HCT116 (cell line): ENCODE measurements at regions not wholly inside any gene's neighbourhood (a gene's known extent, or its start where the extent isn't known, plus 50 kb on each side); places are given as distances from the start of the nearest gene placed in this dataset.

Experiments
- ATAC-seq: fragments of 200-7000 bp; cut with Tn5 transposase; 2 replicates; pipeline ENCODE4 v1.9.1; 2020; ENCODE audit warnings: mild to moderate bottlenecking, moderate library complexity
- BruUV-seq: library from RNA; stranded (reverse); fragments of 400-500 nt; replicated peaks from 2 replicates; lab custom pipeline; 2021; lab: Mats Ljungman, UMichigan
- CTCF ChIA-PET: fragments of 300-600 bp; sonication (Branson Sonifier 250); formaldehyde crosslinking; loops from one replicate; lab custom pipeline; 2021; ENCODE audit warnings: antibody characterized with exemption; lab: Charles Lee
- POLR2A ChIA-PET: fragments of 300-600, 350-600 bp; sonication (Branson Sonifier 250); formaldehyde crosslinking; loops from one replicate; lab custom pipeline; 2021; ENCODE audit warnings: antibody characterized with exemption; lab: Charles Lee
- RAD21 ChIA-PET, 2 experiments: fragments of 300-600 bp; sonication (Branson Sonifier 250); formaldehyde crosslinking; loops; one replicate each; lab custom pipeline; 2023; ENCODE audit warnings: low total read pairs in 2 of 2; ENCODE audit not compliant: uncharacterized antibody in 2 of 2, unreplicated experiment in 2 of 2, low non-redundant PET in 1 of 2; lab: Charles Lee
- DNase-seq: peaks from one replicate; pipeline ENCODE4 v3.0.0-alpha.2; 2010; ENCODE audit warnings: low read depth, low spot score
- H2AFZ ChIP-seq: fragments of 200-600 bp; shearing (Covaris generic), sonication (generic); 2 replicates; pipeline ENCODE4 v1.6.1; 2017; ENCODE audit warnings: low read depth, mixed run types, mixed read lengths, antibody characterized with exemption, low read length; ENCODE audit not compliant: poor library complexity, severe bottlenecking
- H3K27ac ChIP-seq: 2 replicates; pipeline ENCODE4 v1.5.1; 2012; ENCODE audit warnings: low read depth, low read length
- H3K27me3 ChIP-seq: fragments of 200-600 bp; sonication (generic); 2 replicates; pipeline ENCODE4 v1.6.1; 2016; ENCODE audit warnings: mixed run types, low read length, mixed read lengths; ENCODE audit not compliant: insufficient read depth
- H3K36me3 ChIP-seq, 2 experiments: fragments of 200-500 bp in 1 of 2; fragments of 200-600 bp in 1 of 2; sonication (Bioruptor generic) in 1 of 2; sonication (generic) in 1 of 2; 2 replicates each; pipeline versions ENCODE4 v1.5.1 to v1.6.1; 2014 to 2016; ENCODE audit warnings: low read length in 2 of 2, inconsistent platforms in 1 of 2, mixed read lengths in 1 of 2, mixed run types in 1 of 2; ENCODE audit not compliant: insufficient read depth in 2 of 2, control insufficient read depth in 1 of 2
- H3K4me1 ChIP-seq, 2 experiments: fragments of 200-600 bp in 1 of 2; sonication (generic) in 1 of 2; 2 replicates each; pipeline versions ENCODE4 v1.5.1 to v1.6.1; 2012 to 2017; ENCODE audit warnings: low read length in 2 of 2, inconsistent platforms in 1 of 2, mild to moderate bottlenecking in 1 of 2, mixed read lengths in 1 of 2, mixed run types in 1 of 2, moderate library complexity in 1 of 2; ENCODE audit not compliant: insufficient read depth in 2 of 2, control insufficient read depth in 1 of 2
- H3K4me2 ChIP-seq: fragments of 200-600 bp; sonication (generic); 2 replicates; pipeline ENCODE4 v1.6.1; 2017; ENCODE audit warnings: mixed run types, low read length, mixed read lengths
- H3K4me3 ChIP-seq, 2 experiments: fragments of 200-600 bp in 1 of 2; sonication (generic) in 1 of 2; replicated peaks in 1 of 2; 2 replicates each; pipeline ENCODE4 v1.5.1; 2011 to 2016; ENCODE audit warnings: low read length in 2 of 2, control low read depth in 1 of 2, low read depth in 1 of 2, mild to moderate bottlenecking in 1 of 2, mixed read lengths in 1 of 2, mixed run types in 1 of 2
- H3K79me2 ChIP-seq: fragments of 200-600 bp; sonication (generic); 2 replicates; pipeline ENCODE4 v1.6.1; 2017; ENCODE audit warnings: mild to moderate bottlenecking, mixed run types, low read length, moderate library complexity, mixed read lengths; ENCODE audit not compliant: insufficient read depth
- H3K9ac ChIP-seq: fragments of 200-600 bp; sonication (generic); 2 replicates; pipeline ENCODE4 v1.6.1; 2016; ENCODE audit warnings: low read length, mixed read lengths
- H3K9me2 ChIP-seq: fragments of 200-600 bp; sonication (generic), shearing (Covaris generic); 2 replicates; pipeline ENCODE4 v1.6.1; 2017; ENCODE audit warnings: mixed run types, mild to moderate bottlenecking, moderate library complexity; ENCODE audit not compliant: insufficient read depth
- H3K9me3 ChIP-seq, 2 experiments: fragments of 200-500 bp in 1 of 2; fragments of 200-600 bp in 1 of 2; sonication (Bioruptor generic) in 1 of 2; sonication (generic) in 1 of 2; 2 replicates each; pipeline ENCODE4 v1.6.1; 2014 to 2017; ENCODE audit warnings: low read length in 2 of 2, mixed read lengths in 2 of 2, inconsistent platforms in 1 of 2, low read depth in 1 of 2, mild to moderate bottlenecking in 1 of 2, mixed run types in 1 of 2, moderate library complexity in 1 of 2; ENCODE audit not compliant: control insufficient read depth in 1 of 2, insufficient read depth in 1 of 2
- H4K20me1 ChIP-seq: fragments of 200-600 bp; sonication (generic), shearing (Covaris generic); 2 replicates; pipeline ENCODE4 v1.6.1; 2017; ENCODE audit warnings: mixed run types, mild to moderate bottlenecking, moderate library complexity; ENCODE audit not compliant: insufficient read depth
- CEBPB ChIP-seq: IDR thresholded peaks from 2 replicates; pipeline ENCODE4 v1.6.1; 2012; ENCODE audit warnings: low read depth
- EGR1 ChIP-seq: IDR thresholded peaks from 2 replicates; pipeline ENCODE4 v1.6.1; 2012; ENCODE audit warnings: low read depth
- ELF1 ChIP-seq: IDR thresholded peaks from 2 replicates; pipeline ENCODE4 v1.6.1; 2012; ENCODE audit warnings: low read depth, borderline replicate concordance
- EZH2phosphoT487 ChIP-seq: fragments of 200-600 bp; IDR thresholded peaks from 2 replicates; pipeline ENCODE4 v1.6.1; 2018; ENCODE audit warnings: antibody characterized with exemption, borderline replicate concordance
- FOSL1 ChIP-seq: IDR thresholded peaks from 2 replicates; pipeline ENCODE4 v1.6.1; 2012; ENCODE audit warnings: low read depth
- POLR2A ChIP-seq: IDR thresholded peaks from 2 replicates; pipeline ENCODE4 v1.7.0; 2011; ENCODE audit warnings: borderline replicate concordance; ENCODE audit not compliant: insufficient read depth, insufficient read length; ENCODE audit errors: extremely low read depth
- POLR2AphosphoS5 ChIP-seq: IDR thresholded peaks from 2 replicates; pipeline ENCODE4 v1.6.1; 2011; ENCODE audit warnings: mild to moderate bottlenecking, low read depth, low read length, moderate library complexity
- RAD21 ChIP-seq: IDR thresholded peaks from 2 replicates; pipeline ENCODE4 v1.6.1; 2012; ENCODE audit warnings: low read depth, mild to moderate bottlenecking
- SIN3A ChIP-seq: IDR thresholded peaks from 2 replicates; pipeline ENCODE4 v1.6.1; 2012; ENCODE audit warnings: low read depth
- SP1 ChIP-seq: IDR thresholded peaks from 2 replicates; pipeline ENCODE4 v1.6.1; 2012; ENCODE audit warnings: low read depth
- TCF7L2 ChIP-seq: IDR thresholded peaks from 2 replicates; pipeline ENCODE4 v1.7.0; 2011; ENCODE audit warnings: borderline replicate concordance, inconsistent platforms; ENCODE audit not compliant: insufficient read depth, insufficient read length; ENCODE audit errors: extremely low read depth
- YY1 ChIP-seq: IDR thresholded peaks from 2 replicates; pipeline ENCODE4 v1.6.1; 2011; ENCODE audit warnings: low read length, low read depth, moderate library complexity, mild to moderate bottlenecking; ENCODE audit not compliant: insufficient replicate concordance; ENCODE audit errors: extremely low read depth
- ZNF274 ChIP-seq: fragments of 200-500 bp; sonication (Bioruptor generic); IDR thresholded peaks from 2 replicates; pipeline ENCODE4 v1.6.1; 2014; ENCODE audit warnings: mild to moderate bottlenecking, low read depth, low read length, inconsistent platforms
- intact Hi-C: fragments of 100-400 bp; cut with micrococcal nuclease; formaldehyde crosslinking; loops from 2 replicates; pipeline ENCODE4 v1.10.0; 2022
- TF ChIP-seq, protein P1 (sequence below): IDR thresholded peaks from 2 replicates; pipeline ENCODE4 v1.6.1; 2011; ENCODE audit warnings: mild to moderate bottlenecking, low read length, moderate library complexity; ENCODE audit not compliant: insufficient replicate concordance; ENCODE audit errors: extremely low read depth
- TF ChIP-seq, protein P2 (sequence below): IDR thresholded peaks from 2 replicates; pipeline ENCODE4 v1.6.1; 2012; ENCODE audit warnings: low read depth
- TF ChIP-seq, protein P3 (sequence below): IDR thresholded peaks from 2 replicates; pipeline ENCODE4 v1.6.1; 2012
- TF ChIP-seq, protein P4 (sequence below): IDR thresholded peaks from 2 replicates; pipeline ENCODE4 v1.6.1; 2012

DNA sequence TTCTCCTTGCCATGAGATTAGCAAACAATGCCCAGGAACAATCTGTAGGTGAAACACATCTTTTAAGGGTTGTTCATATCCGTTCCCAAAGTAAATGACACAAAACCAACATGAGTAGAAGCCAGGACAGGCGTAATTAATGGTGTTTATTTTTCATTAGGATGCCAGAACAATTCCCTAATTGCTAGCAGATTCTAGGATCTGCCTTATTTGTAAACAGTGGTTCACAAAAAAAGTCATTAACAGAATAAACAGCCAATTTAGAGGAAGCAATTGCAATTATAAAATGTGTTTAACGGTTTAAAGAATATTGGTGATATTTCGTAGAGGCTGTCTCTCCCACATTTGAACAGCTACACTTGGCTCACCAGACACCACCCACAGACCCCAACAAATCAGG is 250.6 kb upstream of the GPR26 start:
- no peaks in the 10 kb centered on the region for H3K27me3 ChIP-seq
- POLR2A ChIA-PET = no interaction called here
- no TSS peak for BruUV-seq

More for the DNA sequence above, 250.6 kb upstream of the GPR26 start:
- H3K4me2 ChIP-seq = no peak overlapping the region
- no peaks in the 10 kb centered on the region for H3K36me3 ChIP-seq
- RAD21 ChIA-PET = no interaction called here
- no peak for DNase-seq
- H3K27ac ChIP-seq = no peak overlapping the region
- H3K9me2 ChIP-seq = no peaks in the 10 kb centered on the region
- no peak for ATAC-seq
- H3K79me2 ChIP-seq = no peaks in the 10 kb centered on the region
- H3K9ac ChIP-seq = no peak overlapping the region
- no peak overlapping the region for H3K4me3 ChIP-seq
- H3K4me1 ChIP-seq = no peaks in the 10 kb centered on the region
- intact Hi-C loops = no loop called here
- no peaks in the 10 kb centered on the region for H4K20me1 ChIP-seq
- TF ChIP-seq ELF1 = no peak
- TF ChIP-seq, protein P1, sequence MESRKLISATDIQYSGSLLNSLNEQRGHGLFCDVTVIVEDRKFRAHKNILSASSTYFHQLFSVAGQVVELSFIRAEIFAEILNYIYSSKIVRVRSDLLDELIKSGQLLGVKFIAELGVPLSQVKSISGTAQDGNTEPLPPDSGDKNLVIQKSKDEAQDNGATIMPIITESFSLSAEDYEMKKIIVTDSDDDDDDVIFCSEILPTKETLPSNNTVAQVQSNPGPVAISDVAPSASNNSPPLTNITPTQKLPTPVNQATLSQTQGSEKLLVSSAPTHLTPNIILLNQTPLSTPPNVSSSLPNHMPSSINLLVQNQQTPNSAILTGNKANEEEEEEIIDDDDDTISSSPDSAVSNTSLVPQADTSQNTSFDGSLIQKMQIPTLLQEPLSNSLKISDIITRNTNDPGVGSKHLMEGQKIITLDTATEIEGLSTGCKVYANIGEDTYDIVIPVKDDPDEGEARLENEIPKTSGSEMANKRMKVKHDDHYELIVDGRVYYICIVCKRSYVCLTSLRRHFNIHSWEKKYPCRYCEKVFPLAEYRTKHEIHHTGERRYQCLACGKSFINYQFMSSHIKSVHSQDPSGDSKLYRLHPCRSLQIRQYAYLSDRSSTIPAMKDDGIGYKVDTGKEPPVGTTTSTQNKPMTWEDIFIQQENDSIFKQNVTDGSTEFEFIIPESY = no peak
- TF ChIP-seq, protein P2, sequence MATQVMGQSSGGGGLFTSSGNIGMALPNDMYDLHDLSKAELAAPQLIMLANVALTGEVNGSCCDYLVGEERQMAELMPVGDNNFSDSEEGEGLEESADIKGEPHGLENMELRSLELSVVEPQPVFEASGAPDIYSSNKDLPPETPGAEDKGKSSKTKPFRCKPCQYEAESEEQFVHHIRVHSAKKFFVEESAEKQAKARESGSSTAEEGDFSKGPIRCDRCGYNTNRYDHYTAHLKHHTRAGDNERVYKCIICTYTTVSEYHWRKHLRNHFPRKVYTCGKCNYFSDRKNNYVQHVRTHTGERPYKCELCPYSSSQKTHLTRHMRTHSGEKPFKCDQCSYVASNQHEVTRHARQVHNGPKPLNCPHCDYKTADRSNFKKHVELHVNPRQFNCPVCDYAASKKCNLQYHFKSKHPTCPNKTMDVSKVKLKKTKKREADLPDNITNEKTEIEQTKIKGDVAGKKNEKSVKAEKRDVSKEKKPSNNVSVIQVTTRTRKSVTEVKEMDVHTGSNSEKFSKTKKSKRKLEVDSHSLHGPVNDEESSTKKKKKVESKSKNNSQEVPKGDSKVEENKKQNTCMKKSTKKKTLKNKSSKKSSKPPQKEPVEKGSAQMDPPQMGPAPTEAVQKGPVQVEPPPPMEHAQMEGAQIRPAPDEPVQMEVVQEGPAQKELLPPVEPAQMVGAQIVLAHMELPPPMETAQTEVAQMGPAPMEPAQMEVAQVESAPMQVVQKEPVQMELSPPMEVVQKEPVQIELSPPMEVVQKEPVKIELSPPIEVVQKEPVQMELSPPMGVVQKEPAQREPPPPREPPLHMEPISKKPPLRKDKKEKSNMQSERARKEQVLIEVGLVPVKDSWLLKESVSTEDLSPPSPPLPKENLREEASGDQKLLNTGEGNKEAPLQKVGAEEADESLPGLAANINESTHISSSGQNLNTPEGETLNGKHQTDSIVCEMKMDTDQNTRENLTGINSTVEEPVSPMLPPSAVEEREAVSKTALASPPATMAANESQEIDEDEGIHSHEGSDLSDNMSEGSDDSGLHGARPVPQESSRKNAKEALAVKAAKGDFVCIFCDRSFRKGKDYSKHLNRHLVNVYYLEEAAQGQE = no peak
- TF ChIP-seq TCF7L2 = no peak
- no peak for TF ChIP-seq POLR2A
- no peak for TF ChIP-seq POLR2AphosphoS5
- TF ChIP-seq YY1 = no peak
- no peak for TF ChIP-seq EZH2phosphoT487
- TF ChIP-seq SIN3A = no peak
- TF ChIP-seq, protein P3, sequence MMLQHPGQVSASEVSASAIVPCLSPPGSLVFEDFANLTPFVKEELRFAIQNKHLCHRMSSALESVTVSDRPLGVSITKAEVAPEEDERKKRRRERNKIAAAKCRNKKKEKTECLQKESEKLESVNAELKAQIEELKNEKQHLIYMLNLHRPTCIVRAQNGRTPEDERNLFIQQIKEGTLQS = no peak
- no peak for TF ChIP-seq FOSL1
- no peak for TF ChIP-seq SP1
- no peak for TF ChIP-seq ZNF274
- no peak for TF ChIP-seq CEBPB
- TF ChIP-seq, protein P4, sequence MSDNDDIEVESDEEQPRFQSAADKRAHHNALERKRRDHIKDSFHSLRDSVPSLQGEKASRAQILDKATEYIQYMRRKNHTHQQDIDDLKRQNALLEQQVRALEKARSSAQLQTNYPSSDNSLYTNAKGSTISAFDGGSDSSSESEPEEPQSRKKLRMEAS = no peak
- TF ChIP-seq RAD21 = no peak
- no peak for TF ChIP-seq EGR1
- TF ChIP-seq, all 23 proteins: peak for 0
- H2AFZ ChIP-seq = no peak overlapping the region
- CTCF ChIA-PET = no interaction called here
- no peaks in the 10 kb centered on the region for H3K9me3 ChIP-seq
